HG03139 (cell line): ENCODE measurements at regions not wholly inside any gene's neighbourhood (a gene's known extent, or its start where the extent isn't known, plus 50 kb on each side); places are given as distances from the start of the nearest gene placed in this dataset.

Source experiments
- ATAC-seq: cut with Tn5 transposase; IDR thresholded peaks from one replicate; pipeline ENCODE4 v1.9.1; 2021; ENCODE audit not compliant: unreplicated experiment

DNA sequence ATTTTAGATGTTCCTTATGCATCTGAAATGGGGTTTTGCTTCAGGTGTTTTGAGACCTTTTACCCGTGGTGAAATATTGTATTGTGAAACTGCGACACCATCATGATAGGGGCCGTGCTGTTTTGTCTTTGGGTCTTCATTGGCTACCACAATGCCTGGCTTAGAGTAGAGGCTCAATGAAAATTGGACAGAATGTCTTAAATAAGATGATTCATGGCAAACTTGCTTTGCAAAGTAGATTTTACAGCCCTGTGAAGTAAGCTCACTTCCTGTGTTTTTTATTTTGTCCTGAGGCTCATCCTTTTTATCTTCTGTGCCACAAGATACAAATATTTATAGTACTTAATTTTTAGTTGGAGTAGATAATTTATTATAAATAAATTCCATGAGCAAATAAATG lies 111.3 kb upstream of the FRMD6 start:
- no peak for ATAC-seq

DNA sequence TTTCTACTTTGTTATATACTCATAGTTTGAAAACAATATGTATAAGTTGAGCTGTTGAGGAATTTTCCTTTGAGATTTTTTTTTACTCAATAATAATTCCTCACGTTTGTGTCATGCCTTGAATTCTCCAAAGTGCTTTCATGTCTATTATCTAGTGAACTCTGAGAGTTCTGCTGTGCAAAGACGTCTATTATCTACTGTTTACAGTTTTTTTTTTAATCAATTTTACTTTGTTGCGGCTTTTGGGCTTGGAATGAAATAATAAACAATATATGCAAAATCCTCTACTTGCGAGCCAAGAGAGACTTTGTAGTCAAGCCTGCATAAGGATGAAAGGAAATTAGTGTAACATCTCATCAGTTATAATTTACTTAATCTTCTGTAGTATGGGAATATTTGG lies 107.2 kb upstream of the FRMD6 start:
- no peak for ATAC-seq

DNA sequence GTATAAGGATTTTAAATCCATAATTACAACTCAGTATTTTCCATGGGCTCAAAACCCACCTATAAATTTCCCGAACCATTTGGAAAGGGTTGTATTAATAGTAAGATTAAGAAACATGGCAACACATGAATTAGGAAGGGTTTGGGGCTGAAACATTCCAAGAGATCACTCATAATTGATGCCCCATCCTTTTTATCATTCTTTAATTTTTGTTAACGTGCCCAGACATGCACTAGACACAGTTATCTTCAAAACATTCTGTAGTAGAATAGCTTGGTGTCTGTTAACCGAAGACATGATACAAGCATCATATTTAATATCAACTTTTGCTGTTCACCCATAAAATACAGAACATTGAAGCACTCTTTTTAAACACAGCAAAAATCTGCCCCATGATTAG lies 106.8 kb upstream of the FRMD6 start:
- ATAC-seq: no peak

DNA sequence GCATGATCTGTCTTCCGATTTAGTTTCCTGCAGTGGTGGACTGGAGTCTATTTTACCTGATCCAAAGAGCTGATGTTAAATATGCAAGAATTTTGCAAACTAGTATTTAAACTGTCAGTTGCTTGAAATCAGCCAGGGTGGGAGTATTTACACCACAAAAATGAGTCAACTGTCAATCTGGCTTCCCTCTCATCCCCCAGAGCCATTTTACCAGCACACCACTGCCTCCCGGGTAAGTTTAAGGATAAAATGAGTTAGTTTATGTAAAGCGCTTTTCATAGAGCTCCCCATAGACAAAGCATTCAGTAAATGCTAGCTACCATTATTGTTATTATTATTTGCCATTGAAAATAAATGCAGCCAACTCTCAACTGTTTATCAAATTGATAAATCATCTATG lies 106.3 kb upstream of the FRMD6 start:
- ATAC-seq: no peak

DNA sequence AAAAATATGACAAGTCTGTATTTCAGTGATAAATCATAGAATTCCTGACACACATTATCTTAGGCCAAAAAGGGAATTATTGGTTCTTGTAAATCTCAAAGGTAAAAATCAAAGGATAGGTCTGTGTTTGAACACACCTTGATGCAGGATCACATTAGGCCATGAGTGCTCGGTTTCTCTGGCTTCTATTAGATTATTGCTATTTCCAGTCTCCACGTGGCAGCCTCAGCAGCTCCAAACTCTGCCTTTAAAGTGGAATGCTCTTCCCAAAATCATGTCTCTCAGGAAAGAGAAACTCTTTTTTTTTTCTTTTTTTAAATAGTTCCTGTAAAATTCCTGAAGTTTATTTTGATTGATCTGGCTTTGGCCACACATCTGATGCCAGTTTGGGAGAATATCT lies 105.6 kb upstream of the FRMD6 start:
- no peak for ATAC-seq

DNA sequence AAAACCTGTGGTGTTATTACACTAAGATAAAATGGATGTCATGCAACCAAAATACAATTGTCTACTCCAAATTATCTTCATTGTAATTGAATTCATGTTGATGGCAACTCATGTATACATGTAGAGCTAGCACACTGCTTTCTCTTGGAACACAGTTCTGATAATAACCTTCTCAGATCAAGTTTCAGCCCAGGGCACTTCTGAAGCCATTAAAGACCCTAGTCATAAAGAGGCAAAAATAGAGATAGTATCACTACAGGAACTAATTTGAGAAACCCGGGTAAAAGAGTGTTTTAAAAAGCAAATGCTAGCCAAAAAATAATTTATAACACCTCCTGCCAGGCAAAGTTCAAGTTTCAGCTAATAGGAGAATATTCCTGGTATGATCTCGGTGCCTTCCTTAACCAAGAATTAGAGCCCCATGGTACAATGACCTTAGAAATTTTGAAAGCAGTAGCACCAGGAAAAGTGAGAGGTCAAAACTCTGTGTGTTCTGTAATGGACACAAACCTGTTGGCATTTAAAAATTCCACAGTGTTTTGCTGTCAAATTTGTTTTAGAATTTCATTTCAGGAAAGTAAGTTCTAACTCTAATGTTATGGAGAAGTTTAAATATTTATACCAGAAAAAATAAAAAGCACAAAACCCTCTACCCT lies 105.0 kb upstream of the FRMD6 start:
- ATAC-seq: no peak

DNA sequence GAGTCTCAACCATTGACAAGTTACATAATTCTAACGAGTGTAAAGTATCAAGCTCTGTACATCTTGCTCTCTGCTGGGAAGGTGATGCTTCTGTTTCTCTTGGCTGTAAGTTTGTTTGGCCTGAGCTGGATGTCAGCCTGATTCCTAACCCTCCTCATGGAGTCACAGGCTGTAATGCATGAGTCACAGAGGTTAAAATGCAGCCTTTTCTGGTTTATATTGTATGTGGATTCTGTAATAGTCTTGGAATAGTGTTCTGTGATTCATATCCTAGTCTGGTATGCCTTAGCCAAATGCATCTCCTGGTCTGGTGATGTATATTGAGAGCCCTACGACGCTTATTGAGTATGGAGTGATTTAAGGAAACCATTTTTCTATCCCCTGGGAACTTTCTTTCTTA lies 104.5 kb upstream of the FRMD6 start:
- ATAC-seq: no peak

DNA sequence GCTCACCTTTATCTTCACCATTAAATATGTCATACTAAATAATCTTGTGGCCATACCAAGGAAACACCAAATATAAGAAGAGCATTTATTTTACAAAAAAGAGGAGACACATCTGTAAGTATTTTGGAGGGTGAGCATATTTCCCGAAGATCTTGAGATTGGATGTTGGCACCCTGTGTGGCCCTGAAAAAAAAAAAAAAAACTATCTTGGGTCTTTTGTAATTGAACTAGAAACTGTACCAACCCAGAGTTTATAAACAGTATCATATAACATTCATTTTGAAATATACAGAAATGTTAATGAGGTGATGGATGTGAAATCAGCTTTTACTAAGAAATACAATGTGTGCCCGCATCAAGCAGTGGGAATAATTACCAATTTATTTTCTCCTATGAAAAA lies 104.0 kb upstream of the FRMD6 start:
- ATAC-seq: no peak

DNA sequence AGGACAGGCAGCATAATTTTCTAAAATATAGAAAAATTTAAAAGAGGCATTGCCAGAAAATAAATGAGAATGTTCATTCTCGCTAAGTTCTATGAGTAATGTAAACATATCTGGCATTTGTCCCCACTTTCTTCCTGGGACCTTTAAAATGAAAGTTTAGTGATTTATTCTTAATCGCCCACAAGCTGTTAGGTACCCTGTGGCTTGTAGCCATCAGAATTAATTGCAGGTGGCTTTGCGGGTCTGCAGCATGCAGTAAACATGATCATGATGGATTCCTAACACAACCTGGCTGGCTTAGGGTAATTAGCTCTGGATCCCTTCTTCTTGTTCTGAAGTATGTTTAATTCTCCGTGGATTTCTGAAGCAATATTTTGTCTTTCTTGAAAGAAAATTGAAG lies 103.5 kb upstream of the FRMD6 start:
- ATAC-seq: no peak

DNA sequence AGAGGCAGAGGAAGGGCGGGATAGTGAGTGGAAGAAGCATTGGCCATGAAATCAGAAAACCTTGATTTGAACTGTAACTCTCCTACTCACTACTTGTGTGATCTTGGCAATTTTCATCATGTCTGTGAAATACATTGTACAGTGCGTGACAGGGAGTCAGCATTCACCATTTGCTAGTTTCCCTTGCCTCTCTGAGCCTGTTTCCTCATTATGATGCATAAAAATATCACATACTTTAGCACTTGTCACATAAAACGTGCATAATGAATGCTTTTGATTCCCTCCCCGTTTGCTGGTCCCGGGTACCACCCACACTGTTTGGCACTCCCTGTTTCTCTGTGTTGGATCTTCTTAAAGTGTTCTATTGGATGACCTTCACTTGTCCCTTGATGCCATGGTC lies 101.1 kb upstream of the FRMD6 start:
- no peak for ATAC-seq

DNA sequence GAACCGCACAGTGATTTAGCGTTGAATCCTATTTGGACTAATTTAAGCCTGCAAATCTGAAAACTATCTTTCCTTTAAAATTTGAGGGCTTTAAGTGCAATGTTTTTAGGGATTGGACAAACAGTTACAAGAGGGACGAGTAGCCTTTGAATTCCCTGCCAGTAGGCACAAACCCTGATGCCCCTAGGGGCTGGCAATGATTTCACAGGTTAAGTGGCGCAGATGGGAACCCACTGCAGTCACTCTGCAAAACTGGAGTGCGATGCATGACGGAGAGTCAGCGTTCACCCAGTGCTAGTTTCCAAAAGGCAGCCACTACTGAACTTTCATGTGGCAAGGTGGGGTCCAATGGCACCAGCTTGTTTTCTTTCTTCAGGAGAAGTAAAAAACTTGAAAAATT lies 99.4 kb upstream of the FRMD6 start:
- ATAC-seq: no peak

DNA sequence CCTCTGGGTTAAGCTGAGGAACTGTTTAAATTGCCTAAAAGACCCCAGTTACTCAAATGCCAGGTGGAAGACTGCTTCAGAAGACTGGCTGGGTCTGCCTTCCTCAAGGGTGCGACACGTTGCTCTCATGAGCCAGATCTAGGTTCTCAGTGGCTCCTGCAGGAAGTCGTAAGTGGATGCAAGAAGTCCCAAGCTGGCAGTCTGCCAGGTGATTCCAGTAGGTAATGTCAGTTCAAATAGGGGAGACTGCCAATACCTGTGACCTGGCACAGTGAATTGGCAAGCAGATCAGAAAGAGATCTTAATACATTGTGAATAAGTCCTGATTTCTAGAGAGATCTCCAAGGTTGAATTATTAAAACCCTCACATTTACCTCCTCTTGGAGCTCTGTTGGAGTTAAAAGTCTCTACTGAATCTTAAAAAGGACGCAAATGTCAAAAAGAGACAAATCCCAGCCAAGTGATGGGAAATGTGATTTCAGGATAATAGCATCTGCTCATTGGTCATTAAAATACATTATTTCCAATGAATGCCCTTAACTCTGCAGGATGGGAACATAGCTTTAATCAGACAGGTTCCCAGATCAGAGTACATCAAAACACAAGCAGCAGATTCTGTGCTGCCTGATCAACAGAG lies 98.8 kb upstream of the FRMD6 start:
- ATAC-seq: no peak

DNA sequence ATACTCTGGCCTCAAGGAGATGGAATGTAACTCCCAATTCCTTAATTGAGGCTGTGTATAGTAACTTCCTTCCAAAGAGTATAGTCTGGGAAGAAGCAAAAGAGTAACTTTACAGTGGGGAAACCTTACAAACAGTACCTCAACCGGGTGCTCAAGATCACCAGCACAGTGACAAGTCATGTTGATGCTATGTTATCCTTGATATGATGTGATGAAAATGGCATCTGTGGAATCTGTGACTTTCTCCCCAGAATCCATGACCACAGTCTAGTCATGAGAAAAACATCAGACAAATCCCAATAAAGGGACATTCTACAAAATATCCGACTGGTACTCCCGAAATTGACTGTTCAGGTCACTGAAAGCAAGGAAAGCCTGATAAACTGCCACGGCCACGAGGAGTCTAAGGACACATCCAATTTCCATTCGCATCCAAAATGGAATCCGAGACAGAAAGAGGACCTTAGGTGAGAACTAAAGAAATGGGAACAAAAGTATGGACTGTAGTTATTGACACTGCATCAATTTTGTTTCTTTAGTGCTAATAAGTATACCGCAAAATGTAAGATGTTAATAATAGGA lies 97.3 kb upstream of the FRMD6 start:
- no peak for ATAC-seq

DNA sequence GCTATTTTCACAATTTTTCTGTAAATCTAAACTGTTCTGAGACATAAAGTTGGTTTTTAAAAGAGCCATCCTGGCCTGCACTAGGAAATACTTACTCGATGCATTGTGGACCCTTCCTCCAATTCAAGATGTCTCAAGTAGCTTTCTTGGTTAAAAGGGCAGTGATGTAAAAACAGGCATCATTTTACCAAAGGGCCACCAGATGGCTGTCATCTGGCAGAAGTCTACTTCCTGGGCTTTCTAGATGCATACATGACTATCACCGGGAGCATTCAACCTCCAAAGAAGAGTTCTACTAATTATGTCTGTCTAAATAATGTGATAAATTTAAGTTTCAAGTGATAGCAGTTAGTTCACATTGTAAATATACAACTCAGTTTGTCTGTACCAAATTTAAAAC lies 96.8 kb upstream of the FRMD6 start:
- no peak for ATAC-seq

DNA sequence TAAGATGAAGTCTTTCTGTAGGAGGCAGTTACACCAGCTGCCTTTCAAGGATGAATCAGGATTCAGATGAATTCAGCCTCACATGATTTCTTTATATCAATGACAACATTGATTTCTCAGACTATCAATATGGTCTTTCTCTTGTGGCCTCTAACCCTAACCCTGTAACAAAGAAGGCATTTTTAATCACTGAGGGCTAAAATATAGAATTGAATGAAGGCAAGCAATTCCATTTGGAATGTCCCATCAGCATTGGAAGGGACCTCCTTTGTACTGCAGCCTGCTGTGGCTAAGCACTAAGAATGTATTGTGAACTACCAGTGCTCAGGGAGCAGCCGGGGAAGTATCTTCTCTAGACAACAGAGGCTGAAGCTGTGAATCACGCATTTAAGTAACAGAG lies 90.6 kb upstream of the FRMD6 start:
- no peak for ATAC-seq

DNA sequence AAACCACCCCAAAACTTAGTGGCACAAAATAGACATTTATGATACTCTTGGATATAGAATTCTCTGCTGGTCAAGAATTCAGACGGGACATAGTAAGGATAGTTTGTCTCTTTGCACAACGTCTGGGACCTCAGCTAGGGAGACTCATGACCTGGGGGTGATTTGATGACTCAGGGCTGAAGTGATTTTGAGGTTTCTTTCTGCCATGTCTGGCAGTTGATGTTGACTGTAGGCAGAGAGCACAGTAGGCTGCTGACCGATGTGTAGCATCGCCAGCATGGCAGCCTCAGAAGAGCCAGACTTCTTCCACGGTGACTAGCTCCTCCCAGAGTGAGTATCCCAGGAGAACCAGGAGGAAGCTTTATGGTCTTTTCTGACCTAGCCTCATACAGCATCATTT lies 88.9 kb upstream of the FRMD6 start:
- no peak for ATAC-seq

DNA sequence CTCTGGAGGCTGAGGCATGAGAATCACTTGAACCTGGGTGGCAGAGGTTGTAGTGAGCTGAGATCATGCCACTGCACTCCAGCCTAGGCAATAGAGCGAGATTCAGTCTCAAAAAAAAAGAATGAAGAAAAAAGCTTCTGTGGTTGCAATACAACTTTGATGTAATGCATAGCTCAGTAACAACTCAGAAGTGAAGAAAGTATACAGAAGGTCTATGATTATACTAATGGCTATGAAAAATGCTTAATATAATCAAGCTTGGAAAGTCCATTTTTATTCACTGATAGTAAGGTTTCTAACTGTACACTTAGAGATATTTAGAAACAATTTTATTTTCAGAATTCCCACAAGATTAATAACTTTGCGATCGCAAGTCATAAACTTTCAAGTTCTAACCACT lies 88.2 kb upstream of the FRMD6 start:
- ATAC-seq: no peak

DNA sequence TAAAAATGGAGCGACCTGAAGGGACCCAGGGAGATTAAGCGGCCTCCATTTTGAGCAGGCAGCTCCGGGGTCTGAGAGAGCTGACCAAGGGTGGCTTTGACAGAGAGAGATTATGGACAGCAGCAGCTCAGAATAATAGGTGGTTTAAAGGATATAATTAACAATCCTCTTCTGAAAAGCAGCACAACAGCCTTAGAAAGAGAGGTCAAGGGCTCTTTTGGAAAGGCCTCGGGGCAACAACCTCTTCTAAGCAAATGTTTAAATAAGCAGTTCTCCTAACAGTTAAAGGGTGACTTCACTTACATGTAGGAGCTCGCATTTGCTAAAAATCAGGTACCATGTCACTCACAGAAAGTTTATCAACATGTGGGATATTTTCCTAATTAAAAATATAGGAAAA lies 87.2 kb upstream of the FRMD6 start:
- no peak for ATAC-seq

DNA sequence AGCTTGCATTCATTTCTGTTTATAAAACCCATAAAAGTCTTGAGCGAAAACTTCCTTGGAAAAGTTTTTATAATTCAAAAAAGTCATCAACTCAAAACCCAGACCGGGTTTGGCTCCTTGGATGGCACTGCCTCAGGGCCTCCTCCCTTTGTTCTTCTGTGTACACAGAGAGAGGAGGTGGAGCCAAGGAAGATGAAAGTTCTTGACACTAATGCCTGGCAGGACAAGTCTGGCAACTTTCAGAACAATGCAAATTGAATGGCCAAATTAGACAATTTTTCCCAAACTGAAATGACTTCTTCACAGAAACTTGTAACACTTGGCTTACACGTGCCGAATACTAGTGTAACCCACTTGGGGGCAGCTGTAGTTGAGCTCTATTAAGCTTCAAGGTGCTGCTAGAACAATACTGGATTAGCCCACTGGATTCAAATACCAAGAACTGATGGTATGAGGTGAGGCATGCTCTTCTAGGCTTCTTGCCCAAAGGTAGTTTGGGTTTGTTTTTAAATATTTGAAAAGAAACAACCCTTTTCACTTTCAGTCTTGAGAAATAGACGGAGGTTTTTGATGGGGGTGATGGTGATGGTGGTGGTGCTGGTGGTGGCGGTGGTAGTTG lies 86.6 kb upstream of the FRMD6 start:
- no peak for ATAC-seq

DNA sequence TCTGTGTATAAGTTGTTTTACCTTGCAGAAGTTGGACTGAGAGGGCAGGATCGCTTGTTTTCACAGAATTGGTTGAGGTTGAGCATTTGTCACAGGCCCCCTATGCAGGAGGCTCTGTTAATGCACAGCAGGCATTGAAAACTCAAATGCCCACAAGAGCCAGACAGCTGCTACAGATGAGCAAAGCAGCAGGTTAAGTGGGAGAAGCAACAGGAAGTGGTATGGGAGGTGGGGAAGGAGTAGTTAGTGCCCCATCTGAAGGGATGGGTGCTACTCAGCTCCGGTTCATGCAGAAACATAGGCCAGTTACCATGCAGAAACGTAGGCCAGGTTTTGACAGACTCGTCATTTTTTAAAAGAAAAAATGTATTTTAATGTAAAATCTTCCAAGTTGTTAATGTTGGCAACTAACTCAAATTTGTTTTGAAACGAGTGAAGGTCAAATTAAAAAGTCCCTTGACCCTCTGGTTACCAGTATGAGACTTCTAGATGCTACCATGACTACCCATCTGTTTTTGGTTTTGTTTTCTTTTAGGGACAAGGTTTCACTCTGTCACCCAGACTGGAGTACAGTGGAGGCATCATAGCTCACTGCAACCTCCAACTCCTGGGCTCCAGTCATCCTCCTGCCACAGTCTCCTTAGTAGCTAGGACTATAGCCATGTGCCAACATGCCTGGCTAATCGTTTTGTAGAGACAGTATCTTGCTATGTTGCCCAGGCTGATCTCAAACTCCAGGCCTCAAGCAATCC lies 84.7 kb upstream of the FRMD6 start:
- no peak for ATAC-seq

DNA sequence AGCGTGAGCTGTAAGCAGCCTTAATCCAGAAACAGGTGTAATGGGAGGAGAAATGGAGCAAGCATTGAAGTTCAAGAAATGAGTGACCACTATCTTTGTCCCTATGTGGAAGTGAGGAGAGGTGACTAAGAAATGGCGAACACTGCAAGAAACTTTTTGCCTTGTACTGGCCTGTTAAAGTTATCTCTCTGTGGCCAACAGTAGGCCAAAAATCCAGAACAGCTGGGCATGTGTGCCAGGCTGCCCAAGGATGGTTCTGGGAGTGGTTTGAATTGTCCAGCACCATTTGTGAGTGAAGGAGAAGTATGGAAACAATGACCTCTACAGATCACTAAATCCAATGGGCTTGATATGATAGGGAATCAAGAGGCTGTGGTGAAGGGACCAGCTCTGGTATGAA lies 83.3 kb upstream of the FRMD6 start:
- ATAC-seq: no peak

DNA sequence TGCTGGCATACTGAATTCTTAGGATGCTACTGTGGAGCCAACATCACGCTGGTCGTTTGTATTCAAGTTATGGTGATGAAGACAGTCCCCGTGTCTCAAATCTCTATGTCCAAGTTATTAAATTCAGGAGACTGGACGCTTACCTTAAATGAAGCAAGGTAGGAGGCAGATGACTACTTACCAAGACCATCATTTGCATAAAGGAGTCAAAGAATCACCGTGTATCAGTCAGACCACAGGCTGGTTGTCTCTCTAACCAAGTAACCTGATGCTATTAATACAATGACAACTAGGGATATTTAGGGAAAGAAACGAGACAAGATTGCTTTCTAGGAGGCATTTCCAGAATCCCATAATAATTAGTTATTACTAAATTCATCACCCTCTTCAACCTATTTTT lies 78.1 kb upstream of the FRMD6 start:
- no peak for ATAC-seq
